Fibroblast of skin of left quadriceps (primary cell): ENCODE measurements at regions not wholly inside any gene's neighbourhood (a gene's known extent, or its start where the extent isn't known, plus 50 kb on each side); places are given as distances from the start of the nearest gene placed in this dataset.
"Not testable (repeated sequence)": the region's sequence is repeated elsewhere in the genome, so short reads cannot be mapped to it uniquely, and the experiment has no call there.

Source experiments
- DNase-seq, 2 experiments: peaks; one replicate each; pipeline ENCODE4 v3.0.0-alpha.2; 2013; ENCODE audit warnings: low read depth in 2 of 2

DNA sequence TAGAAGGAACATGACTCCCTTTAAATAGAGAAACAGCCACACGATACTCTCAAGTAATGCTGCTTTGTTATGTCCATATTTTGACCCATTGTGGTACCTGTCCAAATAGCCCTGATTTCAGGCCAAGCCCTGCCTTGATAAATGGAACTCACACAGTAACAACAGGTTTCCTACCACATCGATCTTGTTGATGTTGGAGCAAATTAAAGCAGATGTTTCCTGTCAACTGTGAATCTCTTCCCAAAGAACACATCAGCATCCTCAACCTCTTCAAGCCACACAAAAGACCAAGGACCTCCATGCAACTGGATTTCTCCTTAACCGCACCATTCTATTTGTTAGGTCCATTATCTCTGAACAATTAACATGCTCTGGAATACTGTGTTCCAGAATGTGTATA lies 109.5 kb downstream of the FOXD4L6 start:
- not testable (repeated sequence) for DNase-seq

- DNase-seq = not testable (repeated sequence)
Observed at GRCh38 chr9:41016699-41017098, 111.8 kb downstream of the FOXD4L6 start.

- DNase-seq = not testable (repeated sequence)
Observed at GRCh38 chr9:40999952-41000700, 128.4 kb downstream of the FOXD4L6 start.

DNA sequence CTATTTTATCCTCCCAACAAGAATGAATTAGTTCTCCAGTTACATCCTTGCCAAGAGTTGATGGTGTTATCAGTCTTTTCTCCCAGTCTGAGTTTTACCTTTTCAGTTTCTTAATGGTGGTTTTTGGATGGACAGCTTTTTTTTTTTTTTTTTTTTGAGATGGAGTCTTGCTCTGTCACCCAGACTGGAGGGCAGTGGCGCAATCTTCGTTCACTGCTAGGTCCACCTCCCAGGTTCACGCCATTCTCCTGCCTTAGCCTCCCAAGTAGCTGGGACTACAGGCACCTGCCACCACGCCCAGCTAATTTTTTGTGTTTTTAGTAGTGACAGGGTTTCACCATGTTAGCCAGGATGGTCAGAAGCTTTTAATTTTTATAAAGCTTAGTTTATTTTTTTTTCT lies 133.0 kb downstream of the FOXD4L6 start:
- not testable (repeated sequence) for DNase-seq

DNA sequence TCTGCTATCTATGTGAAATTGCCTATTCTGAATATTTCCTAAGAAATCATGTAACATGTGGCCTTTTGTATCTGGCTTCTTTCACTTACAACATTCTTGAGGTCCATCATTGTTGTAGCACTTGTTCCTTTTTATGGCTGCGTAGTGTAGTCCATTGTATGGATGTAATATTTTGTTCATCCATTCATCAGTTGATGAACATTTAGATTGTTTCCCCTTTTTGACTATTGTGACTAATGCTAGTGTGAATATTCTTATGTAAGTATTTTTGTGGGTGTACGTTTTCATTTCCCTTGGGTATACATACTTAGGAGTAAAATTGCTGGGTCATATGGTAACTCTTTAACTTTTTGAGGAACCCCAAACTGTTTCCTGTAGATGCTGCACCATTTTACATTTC lies 134.6 kb downstream of the FOXD4L6 start:
- DNase-seq = not testable (repeated sequence)

DNA sequence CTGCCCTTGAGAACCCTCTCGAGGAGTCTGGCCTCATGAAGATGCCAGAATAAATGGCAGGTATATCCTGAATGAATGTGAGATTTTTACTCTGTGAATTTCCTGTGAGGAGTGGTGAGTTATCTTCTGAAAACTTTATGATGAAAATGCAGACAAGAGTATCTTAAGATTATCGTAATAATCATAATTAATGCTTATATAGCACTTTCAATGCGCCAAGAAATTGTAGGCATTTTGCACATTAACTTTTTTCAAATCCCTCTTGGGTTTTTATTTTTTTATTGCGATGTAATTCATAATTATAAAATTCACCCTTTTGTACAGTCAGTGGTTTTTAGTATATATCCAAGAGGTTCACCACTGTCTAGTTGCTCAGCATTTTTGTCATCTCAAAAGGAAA lies 135.1 kb downstream of the FOXD4L6 start:
- not testable (repeated sequence) for DNase-seq

DNA sequence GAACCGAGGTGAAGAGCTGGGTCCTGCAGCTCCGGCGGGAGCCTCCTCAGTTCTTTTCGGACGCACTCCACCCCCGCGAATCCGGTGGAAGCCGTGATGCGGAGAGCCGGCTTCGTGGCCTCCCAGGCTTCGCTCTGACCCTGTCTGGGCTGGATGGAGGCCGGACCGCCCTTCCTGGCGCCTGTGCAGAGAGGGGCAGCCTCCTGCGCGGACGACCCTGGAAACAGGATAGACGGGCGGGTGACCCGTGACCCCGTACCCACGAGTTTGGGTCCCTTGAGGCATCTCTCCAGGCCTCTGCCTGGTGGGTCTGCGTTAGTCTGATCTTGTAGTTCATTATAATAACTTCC lies 136.0 kb downstream of the FOXD4L6 start:
- DNase-seq = not testable (repeated sequence)

GRCh38 chr9:40991741-40992471 lies 136.6 kb downstream of the FOXD4L6 start:
- peak; percentile 95 to 96 for DNase-seq

DNA sequence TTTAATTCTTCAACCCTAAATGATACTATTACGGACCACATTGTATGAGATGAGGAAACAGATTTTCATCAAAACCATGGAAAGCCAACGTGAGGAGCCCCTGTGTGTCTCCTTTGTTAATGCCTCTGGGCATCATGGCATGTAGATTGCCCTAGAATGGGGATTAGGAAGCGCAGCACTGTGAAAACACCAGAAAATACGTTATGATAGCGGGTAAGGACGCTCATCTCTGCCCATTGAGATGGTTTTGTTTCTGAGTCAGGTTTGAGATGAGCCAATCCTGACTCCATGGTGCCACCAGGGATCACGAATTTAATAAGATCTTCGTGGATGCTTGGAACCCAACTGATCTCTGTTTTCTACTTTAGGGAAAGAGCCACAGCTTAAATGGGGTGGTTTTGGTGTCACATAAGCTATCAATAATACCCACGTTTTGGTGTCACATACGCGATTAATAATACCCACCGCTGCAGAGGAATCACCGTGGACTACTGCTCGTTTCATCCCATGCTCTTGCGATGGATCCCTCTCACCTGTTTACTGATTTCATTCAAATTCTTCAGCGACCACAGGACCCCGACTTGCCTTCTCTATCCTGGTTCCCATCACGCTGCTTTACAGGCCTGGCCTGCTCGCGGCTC lies 137.3 kb downstream of the FOXD4L6 start:
- not testable (repeated sequence) for DNase-seq

- DNase-seq = not testable (repeated sequence)
Observed at GRCh38 chr9:40986332-40986731, 142.1 kb downstream of the FOXD4L6 start.

GRCh38 chr9:40975351-40975750 lies 153.1 kb downstream of the FOXD4L6 start:
- not testable (repeated sequence) for DNase-seq

- DNase-seq = not testable (repeated sequence)
Observed at GRCh38 chr9:40974912-40975311, 153.6 kb downstream of the FOXD4L6 start.

- not testable (repeated sequence) for DNase-seq
Observed at GRCh38 chr9:40971773-40972172, 156.7 kb downstream of the FOXD4L6 start.

- DNase-seq = not testable (repeated sequence)
Observed at GRCh38 chr9:40970340-40970739, 158.1 kb downstream of the FOXD4L6 start.

DNA sequence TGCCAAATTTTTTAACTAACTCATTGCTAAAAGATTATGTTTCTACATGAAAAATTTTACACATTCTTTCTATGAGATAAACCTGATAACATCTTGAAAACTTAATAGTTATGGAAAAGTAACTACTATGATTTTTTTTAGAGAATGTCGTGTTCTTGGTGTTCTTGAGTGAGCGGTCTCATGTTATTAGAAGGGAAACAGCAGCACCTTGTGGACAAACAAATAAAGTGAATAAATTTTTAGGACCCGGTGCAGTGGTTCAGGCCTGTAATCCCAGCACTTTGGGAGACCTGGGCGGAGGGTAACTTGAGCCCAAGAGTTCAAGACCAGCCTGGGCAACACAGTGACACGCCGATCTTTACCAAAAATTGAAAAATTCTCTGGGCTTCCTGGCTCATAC lies 166.0 kb downstream of the FOXD4L6 start:
- not testable (repeated sequence) for DNase-seq

- DNase-seq = not testable (repeated sequence)
Observed at GRCh38 chr9:40951876-40952494, 176.5 kb downstream of the FOXD4L6 start.

GRCh38 chr9:40946228-40946627 lies 182.3 kb downstream of the FOXD4L6 start:
- not testable (repeated sequence) for DNase-seq

DNA sequence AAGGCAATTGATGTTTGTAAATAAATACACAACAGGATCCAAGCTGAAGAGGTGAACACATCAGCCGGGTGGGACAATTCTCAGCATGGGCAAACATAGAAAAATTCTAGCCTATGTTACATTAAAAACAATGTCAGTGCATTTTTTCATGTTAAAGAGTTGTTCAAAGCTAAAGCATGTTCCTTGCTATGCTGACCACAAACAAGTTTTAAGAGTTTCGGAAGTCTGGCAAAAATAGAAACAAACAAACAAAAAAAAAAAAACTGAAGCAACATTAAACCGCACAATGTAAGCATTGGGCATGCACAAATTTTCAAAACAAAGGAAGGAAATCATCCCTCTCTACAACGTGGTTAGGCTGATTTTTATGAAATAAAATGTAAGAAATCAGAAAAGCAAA lies 185.8 kb downstream of the FOXD4L6 start:
- DNase-seq = not testable (repeated sequence)

DNA sequence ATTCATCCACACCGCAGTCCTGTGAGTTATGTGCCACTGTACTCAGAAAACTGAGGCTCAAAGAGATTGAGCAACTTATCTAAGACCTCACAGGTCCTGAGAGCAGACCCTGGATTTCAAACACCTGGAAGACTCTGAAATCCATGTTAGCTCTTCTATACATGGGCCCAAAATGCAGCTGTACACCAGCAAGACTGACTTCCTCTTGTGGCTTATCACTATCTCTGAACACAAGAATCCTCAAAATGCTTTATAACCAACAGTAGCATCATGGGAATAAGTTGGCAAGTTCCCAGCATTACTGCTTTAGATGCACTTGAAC lies 188.6 kb downstream of the FOXD4L6 start:
- not testable (repeated sequence) for DNase-seq

DNA sequence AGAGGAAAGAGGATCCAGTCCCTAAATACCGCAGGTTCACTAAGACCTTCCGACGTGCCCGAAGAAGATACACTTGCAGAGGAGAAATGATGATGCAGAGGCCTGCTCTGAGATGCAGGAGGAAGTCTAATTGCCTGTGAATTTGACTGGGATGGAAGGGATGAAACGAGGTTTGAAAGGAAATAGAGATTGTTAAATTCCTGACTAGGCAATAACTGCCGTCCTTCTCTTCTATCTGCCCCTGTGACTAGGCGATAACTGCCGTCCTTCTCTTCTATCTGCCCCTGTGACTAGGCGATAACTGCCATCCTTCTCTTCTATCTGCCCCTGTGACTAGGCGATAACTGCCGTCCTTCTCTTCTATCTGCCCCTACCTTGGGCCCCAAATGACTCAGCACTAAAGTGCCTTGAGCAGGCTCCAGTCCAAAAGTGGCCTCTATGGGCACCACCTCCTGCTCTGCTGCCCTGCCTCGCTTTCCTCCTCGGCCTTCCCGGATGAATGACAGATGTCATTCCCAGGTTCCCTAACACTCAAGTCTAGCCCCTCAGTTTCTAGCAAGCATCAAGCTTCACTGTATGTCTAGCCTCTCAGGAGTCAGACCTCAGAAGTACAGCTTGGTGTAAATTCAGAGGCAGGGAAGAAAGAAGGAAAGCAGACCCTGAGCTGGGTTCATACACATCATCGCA lies 189.1 kb downstream of the FOXD4L6 start:
- not testable (repeated sequence) for DNase-seq

DNA sequence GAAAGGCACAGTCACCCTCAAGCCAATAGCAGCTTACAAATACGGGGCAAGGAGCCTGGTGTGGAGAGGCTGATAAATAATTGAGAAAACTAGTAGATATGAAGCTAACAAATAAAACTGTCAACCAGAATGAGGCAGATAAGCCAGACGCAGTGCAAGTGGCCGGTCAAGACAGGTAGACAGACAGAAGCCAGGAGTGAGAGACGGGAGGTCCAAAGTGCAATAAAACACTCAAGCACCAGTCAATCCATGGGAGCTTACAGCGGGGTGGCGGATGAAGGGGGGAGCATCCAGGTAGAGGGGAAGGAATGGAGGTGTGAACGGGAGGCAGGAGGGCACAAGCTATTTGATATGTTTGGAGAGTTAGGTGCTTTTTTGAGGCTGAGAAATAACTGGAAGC lies 193.1 kb downstream of the FOXD4L6 start:
- DNase-seq = no peak

- not testable (repeated sequence) for DNase-seq
Observed at GRCh38 chr9:40934480-40934879, 194.0 kb downstream of the FOXD4L6 start.
